Body of pancreas (tissue), 4 donors: ENCODE measurements at regions not wholly inside any gene's neighbourhood (a gene's known extent, or its start where the extent isn't known, plus 50 kb on each side); places are given as distances from the start of the nearest gene placed in this dataset.

Experiments used
- ATAC-seq: fragments of 150-250 bp; one replicate; pipeline ENCODE4 v1.9.1; 2016
- DNase-seq, 4 donors: peaks; one replicate each; pipeline ENCODE4 v3.0.0-alpha.2; 2019
- H3K27ac ChIP-seq, 4 donors: fragments of 200-600 bp; sonication (generic); 1 replicate in 3 of 4; 2 replicates in 1 of 4; pipeline versions ENCODE4 v1.5.1 to v1.6.1; 2016 to 2019; ENCODE audit warnings: mild to moderate bottlenecking in 1 of 4, mixed read lengths in 1 of 4, moderate library complexity in 1 of 4
- H3K27me3 ChIP-seq, 2 donors: fragments of 200-600 bp; sonication (generic); one replicate each; pipeline ENCODE4 v1.6.0; 2016; ENCODE audit warnings: mild to moderate bottlenecking in 1 of 2
- H3K36me3 ChIP-seq, 2 donors: fragments of 200-600 bp; sonication (generic); replicated peaks in 1 of 2; 2 replicates each; pipeline ENCODE4 v1.5.1; 2016; ENCODE audit warnings: low read depth in 2 of 2; ENCODE audit not compliant: insufficient read depth in 1 of 2
- H3K4me1 ChIP-seq: fragments of 200-600 bp; sonication (generic); one replicate; pipeline ENCODE4 v1.6.0; 2016
- H3K4me3 ChIP-seq, 2 donors: fragments of 200-600 bp; sonication (generic); 1 replicate in 1 of 2; 2 replicates in 1 of 2; pipeline ENCODE4 v1.5.1; 2016 to 2019
- H3K9me3 ChIP-seq, 3 donors: fragments of 200-600 bp; sonication (generic); 1 replicate in 2 of 3; 2 replicates in 1 of 3; pipeline ENCODE4 v1.5.1; 2016
- POLR2A ChIP-seq, 3 donors: fragments of 450-650 bp; IDR thresholded peaks; one replicate each; pipeline ENCODE4 v1.6.1; 2016; ENCODE audit warnings: antibody characterized with exemption in 3 of 3, mild to moderate bottlenecking in 2 of 3
- WGBS, 2 donors: methylation state at CpG; one replicate each; pipeline ENCODE4 v1.1.5; 2017; 5-methylcytosine and 5-hydroxymethylcytosine counted together
- intact Hi-C: fragments of 100-400 bp; cut with DNase I; formaldehyde crosslinking; loops from one replicate; pipeline ENCODE4 v1.15.1; 2023
- TF ChIP-seq, protein P1 (sequence below), 7 experiments: fragments of 450-650 bp in 4 of 7; fragments of 200-600 bp in 3 of 7; sonication (generic) in 3 of 7; IDR thresholded peaks; one replicate each; pipeline ENCODE4 v1.5.1; 2016 to 2019; ENCODE audit warnings: antibody characterized with exemption in 7 of 7

DNA sequence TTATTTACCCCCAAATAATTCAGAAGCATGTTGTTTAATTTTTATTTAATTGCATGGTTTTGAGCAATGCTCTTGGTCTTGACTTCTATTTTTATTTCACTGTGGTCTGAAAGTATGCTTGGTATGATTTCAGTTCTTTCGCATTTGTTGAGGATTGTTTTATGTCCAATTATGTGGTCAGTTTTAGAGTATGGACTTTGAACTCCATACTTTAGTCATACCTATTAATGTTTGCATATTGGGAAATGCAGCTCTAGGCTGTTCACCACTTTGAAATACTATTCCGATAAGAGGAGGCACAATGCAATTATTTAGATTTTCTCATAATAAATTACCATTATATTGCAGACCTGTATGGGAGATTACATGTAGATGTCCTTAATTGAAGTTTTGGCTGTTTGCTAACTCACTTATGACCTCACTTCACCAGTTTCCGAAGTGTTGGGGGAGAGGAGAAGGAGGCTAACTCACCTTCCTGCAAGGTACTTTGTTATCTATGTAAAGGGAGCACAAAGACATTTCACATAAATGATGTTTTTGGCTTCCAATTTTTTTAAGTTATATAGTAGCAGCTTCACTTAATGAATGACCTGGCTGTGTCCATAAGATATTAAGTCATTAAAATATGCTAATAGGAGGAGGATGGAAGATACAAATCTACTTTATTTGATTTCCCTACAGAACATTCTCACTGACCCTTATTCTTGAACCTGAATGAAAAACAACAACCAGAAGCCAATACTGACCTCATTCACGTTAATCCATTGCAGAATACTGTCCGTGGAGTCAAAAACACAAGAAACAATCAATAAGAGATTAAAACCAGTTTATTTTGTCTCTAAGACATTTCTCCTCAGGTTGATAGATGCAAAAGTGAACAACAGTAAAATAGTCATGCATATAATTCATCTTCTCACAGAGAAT is 970.3 kb upstream of the ARRDC3 start:
- H3K36me3 ChIP-seq = no peaks in the 10 kb centered on the region
- ATAC-seq (no peak), DNase-seq (no peak)
- TF ChIP-seq, protein P1, sequence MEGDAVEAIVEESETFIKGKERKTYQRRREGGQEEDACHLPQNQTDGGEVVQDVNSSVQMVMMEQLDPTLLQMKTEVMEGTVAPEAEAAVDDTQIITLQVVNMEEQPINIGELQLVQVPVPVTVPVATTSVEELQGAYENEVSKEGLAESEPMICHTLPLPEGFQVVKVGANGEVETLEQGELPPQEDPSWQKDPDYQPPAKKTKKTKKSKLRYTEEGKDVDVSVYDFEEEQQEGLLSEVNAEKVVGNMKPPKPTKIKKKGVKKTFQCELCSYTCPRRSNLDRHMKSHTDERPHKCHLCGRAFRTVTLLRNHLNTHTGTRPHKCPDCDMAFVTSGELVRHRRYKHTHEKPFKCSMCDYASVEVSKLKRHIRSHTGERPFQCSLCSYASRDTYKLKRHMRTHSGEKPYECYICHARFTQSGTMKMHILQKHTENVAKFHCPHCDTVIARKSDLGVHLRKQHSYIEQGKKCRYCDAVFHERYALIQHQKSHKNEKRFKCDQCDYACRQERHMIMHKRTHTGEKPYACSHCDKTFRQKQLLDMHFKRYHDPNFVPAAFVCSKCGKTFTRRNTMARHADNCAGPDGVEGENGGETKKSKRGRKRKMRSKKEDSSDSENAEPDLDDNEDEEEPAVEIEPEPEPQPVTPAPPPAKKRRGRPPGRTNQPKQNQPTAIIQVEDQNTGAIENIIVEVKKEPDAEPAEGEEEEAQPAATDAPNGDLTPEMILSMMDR (IDR thresholded peaks at IDR 0.05) = no peak
- no peak for TF ChIP-seq POLR2A (IDR thresholded peaks at IDR 0.05)
- intact Hi-C loops = no loop called here
- H3K4me3 ChIP-seq = no peak overlapping the region
- H3K9me3 ChIP-seq = no peaks in the 10 kb centered on the region
- no peaks in the 10 kb centered on the region for H3K4me1 ChIP-seq
- no peaks in the 10 kb centered on the region for H3K27me3 ChIP-seq
- 52 to 58% methylated on average over 5 of the region's 5 CpGs for WGBS, 2 donors
- no peak overlapping the region for H3K27ac ChIP-seq

DNA sequence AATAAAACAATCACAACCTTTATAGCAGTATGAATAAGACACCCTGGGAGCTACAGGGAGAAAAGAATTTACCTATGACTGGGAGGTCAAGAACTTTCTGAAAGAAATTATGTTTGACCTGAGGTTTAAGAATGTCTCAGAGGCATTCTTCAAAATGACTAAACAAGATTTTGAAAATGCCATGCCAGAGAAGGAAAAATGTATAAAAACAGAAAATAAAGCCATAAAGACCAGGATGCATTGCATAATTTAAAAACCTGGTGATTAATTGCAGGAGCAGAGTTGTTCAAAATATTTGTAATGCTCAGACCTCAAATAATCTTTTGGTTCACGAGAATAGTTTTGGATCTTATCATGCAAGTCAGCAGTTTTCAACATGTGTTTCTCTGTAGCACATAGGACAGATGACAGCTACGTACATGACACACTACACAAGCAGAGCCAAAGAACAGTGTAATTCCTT is 954.7 kb upstream of the ARRDC3 start:
- ATAC-seq (no peak), DNase-seq (no peak)
- Histone ChIP-seq H3K36me3 (no peaks in the 10 kb centered on the region), H3K27me3 (no peaks in the 10 kb centered on the region), H3K4me1 (no peaks in the 10 kb centered on the region), H3K4me3 (no peak overlapping the region), H3K9me3 (no peaks in the 10 kb centered on the region), H3K27ac (no peak overlapping the region)
- TF ChIP-seq POLR2A (IDR thresholded peaks at IDR 0.05) = no peak
- TF ChIP-seq, protein P1 (IDR thresholded peaks at IDR 0.05) = no peak
- WGBS, 2 donors = 32 to 38% methylated on average over 2 of the region's 2 CpGs
- intact Hi-C loops = no loop called here

DNA sequence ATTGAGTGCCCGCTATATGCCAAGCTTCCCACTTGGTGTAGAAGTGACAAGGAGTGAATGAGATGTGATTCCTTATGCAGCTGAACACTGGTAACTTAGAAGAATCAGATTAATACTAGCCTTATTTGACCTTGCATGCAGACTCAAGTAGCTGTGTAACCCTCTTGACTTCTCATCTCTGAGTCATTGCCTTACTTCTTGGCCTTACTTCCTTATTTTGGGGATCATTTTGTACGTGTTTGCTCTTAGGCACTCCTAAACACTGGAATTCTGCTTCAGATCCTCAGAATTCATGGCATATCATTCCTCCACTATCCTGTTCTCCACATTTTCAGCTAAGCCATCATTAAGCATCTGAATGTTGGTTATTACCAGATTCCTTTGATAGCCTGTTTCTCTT is 948.9 kb upstream of the ARRDC3 start:
- Histone ChIP-seq H3K4me3 (no peak overlapping the region), H3K36me3 (no peaks in the 10 kb centered on the region), H3K4me1 (no peaks in the 10 kb centered on the region), H3K27me3 (no peaks in the 10 kb centered on the region), H3K9me3 (no peaks in the 10 kb centered on the region), H3K27ac (no peak overlapping the region)
- TF ChIP-seq, protein P1 (IDR thresholded peaks at IDR 0.05) = no peak
- TF ChIP-seq POLR2A (IDR thresholded peaks at IDR 0.05) = no peak
- ATAC-seq (no peak), DNase-seq (no peak)
- 46 to 71% methylated on average over 2 of the region's 2 CpGs for WGBS, 2 donors
- intact Hi-C loops = no loop called here

DNA sequence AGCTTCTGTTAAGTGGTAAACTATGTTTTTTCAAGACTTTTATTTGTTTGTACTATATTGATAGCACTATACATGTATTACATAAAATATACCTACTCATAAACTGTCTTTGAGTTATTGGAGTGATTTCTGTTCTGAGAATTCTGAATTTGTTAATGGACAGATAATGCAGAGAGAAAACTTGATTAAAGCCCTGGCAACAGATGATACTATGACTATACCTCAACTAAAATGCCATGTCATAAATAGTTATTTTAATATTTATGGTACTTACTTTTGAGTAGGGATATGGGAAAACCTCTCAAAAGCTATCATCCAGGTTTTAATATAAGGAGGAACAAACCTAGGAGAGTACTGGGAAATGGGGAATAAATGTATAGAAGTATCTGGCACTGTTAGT is 947.2 kb upstream of the ARRDC3 start:
- DNase-seq (no peak), ATAC-seq (no peak)
- TF ChIP-seq, protein P1 (IDR thresholded peaks at IDR 0.05) = no peak
- TF ChIP-seq POLR2A (IDR thresholded peaks at IDR 0.05) = no peak
- Histone ChIP-seq H3K4me3 (no peak overlapping the region), H3K27ac (no peak overlapping the region), H3K27me3 (no peaks in the 10 kb centered on the region), H3K36me3 (no peaks in the 10 kb centered on the region), H3K4me1 (no peaks in the 10 kb centered on the region), H3K9me3 (no peaks in the 10 kb centered on the region)
- intact Hi-C loops = no loop called here

DNA sequence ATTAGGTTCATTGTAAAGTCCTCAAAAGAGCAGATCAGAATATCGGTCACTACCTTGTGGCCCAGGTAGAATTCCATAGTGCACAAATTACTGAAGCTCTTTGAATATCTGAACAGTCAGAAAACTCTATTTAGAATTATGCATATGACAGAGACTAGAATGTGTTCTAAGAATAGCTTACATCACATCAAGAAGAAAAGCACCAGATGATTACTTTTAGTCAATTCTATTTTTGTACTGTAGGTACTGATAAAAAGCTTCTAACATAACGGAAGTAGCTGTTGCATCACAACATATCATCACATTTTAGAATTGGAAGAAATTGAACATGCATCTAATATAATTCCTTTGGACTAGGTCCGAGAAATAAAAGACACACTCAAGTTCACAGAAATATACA is 946.6 kb upstream of the ARRDC3 start:
- H3K9me3 ChIP-seq = no peaks in the 10 kb centered on the region
- TF ChIP-seq, protein P1 (IDR thresholded peaks at IDR 0.05) = no peak
- TF ChIP-seq POLR2A (IDR thresholded peaks at IDR 0.05) = no peak
- no peaks in the 10 kb centered on the region for H3K36me3 ChIP-seq
- intact Hi-C loops = no loop called here
- no peaks in the 10 kb centered on the region for H3K27me3 ChIP-seq
- no peak overlapping the region for H3K4me3 ChIP-seq
- 48 to 66% methylated on average over 3 of the region's 3 CpGs for WGBS, 2 donors
- H3K27ac ChIP-seq = no peak overlapping the region
- DNase-seq (no peak), ATAC-seq (no peak)
- H3K4me1 ChIP-seq = no peaks in the 10 kb centered on the region
